NAMALWA (cell line): ENCODE measurements at regions not wholly inside any gene's neighbourhood (a gene's known extent, or its start where the extent isn't known, plus 50 kb on each side); places are given as distances from the start of the nearest gene placed in this dataset.

Source experiments
- DNase-seq: peaks from one replicate; pipeline ENCODE4 v3.0.0-alpha.2; 2015; ENCODE audit warnings: low spot score

DNA sequence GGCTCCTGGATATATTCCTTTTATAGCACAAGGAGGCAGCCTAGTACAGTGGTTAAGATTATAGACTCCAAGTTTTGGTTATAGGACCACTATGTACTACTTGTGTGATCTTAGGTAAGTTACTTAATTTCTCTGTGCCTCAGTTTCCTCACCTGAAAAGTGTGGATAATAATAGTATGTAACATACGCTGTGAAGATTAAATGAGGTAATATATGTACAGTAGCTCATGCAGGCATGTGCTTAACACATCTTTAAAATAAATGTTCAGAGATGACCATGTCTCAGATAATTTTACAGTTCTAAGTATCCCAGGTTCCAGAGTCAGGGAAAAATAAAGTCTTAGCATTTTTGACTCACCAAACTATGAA lies 55.7 kb upstream of the TRABD2B start:
- DNase-seq, result no peak

DNA sequence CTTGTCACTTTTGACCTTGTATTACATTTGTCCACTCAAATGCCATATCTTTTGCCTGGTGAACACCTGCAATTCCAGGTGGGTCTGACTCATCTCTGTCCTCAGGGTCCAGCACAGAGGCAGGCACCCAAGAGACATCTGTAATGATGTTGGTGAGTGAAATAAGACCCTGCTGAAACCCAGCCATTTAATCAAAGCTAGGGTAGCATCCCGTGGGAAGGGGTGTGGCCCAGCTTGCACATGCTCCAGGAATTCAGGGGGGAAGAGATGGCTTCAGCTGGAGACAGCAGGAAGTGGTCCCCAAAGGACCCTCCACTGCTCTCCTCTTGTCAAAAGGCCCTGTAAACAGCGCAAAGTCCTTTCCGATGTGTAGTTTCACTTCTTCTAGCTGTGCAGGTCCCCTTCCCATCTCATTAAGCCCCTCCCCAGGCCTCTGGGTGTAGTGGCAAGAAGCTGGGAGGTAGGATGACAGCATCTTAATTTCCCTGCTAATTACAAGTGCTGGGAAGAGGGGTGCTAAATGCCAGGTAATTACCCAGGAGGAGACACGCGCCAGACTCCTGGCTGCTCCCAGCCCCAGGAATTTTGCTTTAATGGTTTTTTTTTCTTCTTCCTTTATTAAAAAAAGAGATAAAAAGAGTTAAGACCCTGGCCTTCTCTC lies 54.4 kb upstream of the TRABD2B start:
- no peak for DNase-seq

DNA sequence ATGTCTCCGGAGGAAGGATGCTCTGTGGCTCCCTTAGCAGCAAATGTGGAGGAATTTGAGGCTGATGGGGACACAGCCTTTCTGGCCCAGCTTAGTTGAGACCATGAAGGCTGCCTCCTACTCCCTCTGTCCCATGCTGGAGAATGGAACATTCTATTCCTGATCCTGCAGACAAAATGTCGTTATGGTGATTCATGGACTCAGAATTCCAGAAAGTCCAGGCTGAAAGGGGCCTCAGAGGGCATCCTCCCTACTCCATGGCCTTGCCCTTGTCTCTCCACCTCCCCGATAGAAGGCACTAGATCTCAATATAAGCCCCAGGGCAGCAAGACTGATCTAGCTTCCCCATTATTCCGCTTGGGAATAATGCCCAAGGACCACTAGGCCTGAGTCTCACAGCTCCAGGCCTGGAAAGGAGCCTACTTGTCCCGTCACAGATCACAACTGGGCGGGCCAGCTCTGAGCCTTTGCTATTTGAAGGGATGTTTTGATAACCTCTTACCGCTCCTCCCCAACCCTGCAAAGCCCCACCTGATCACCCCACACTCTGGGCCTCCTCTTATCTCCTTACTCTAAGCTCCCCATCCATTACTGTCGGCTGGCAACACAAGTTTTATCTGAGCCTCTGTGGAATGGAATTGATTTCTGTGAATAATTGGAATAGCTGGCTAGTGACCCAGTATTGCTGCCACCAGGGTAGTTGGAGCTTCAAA lies 52.8 kb upstream of the TRABD2B start:
- DNase-seq, result no peak

DNA sequence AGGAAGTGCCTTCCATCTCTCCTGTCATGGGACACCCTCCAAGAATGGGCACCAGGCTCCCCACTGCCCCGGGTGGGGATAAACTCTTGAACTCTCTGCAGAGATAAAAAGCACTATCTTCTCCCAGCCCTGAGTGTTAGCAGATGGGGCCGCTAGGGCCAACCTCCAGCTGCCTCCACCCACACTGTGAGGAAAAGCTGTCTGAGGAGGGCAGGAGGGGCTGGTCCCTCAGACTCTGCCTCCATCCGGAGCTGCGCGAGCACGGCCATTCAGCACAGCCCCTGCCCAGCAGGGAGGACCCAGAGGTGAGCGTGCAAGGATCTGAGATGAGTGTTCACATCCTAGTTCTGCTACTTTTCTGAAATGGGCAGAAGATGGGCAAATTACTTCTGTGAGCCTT lies 51.8 kb upstream of the TRABD2B start:
- no peak for DNase-seq

DNA sequence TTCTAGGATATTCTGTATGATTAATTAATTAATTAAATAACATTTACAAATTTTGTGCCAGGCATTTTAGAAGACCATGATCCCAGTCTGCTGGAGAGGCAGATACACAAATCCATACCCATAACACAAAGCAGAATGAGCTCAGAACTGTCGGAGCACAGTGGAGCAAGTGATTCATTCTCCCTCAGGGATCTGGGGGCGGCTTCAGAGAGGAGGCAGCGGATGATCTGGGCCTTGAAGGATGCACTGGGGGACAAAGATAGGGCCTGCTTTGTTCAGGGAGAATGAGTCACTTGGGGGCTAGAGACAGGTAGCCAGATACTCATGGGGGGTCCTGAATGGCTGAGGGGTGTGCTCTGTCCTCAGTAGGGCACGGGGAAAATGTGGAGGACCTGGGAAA lies 50.9 kb upstream of the TRABD2B start:
- no peak for DNase-seq

DNA sequence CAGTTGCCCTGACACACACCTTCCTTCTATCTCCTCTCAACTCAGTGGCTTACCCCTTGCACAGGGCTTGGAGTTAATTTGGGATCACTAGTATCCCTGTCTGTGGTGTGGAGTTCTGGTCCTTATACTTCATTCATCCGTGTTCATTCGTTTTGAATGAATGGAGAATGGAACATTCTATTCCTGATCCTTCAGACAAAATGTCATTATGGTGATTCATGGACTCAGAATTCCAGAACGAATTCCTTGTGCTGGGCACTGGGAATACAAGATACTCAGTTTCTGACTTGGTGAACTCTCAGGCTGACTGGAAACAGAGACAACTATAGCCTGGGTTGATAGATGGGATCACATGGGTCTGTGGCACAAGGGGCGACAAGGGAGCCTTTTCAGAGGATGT lies 49.9 kb upstream of the TRABD2B start:
- DNase-seq, result no peak
